ENCODE measurements at regions not wholly inside any gene's neighbourhood (a gene's known extent, or its start where the extent isn't known, plus 50 kb on each side); places are given as distances from the start of the nearest gene placed in this dataset.

- H3K4me3 Mint-ChIP-seq (ENCODE audit: low read depth): no peak overlapping the region
- TF ChIP-seq CTCF (IDR thresholded peaks at IDR 0.05; ENCODE audit: unreplicated experiment): no peak
- H3K27ac Mint-ChIP-seq: no peak overlapping the region
- H3K27me3 Mint-ChIP-seq: peaks cover 3% of the 10 kb centered on the region
- H3K36me3 Mint-ChIP-seq (ENCODE audit: insufficient read depth): no peaks in the 10 kb centered on the region
- no peak for DNase-seq (ENCODE audit: low spot score, unreplicated experiment)
- H3K4me1 Mint-ChIP-seq (ENCODE audit: low read depth): no peaks in the 10 kb centered on the region
- H3K9me3 Mint-ChIP-seq (ENCODE audit: low read depth): peaks cover 3% of the 10 kb centered on the region
These were observed 102.9 kb downstream of the BOD1 start for GRCh38 chr5:173513521-173513991.

- TF ChIP-seq CTCF (IDR thresholded peaks at IDR 0.05; ENCODE audit: unreplicated experiment): no peak
These were observed 103.6 kb downstream of the BOD1 start for GRCh38 chr5:173512637-173513435.

GRCh38 chr5:173509060-173509459 is 107.4 kb downstream of the BOD1 start:
- peaks cover 3% of the 10 kb centered on the region for H3K9me3 Mint-ChIP-seq (ENCODE audit: low read depth)
- H3K27me3 Mint-ChIP-seq: no peaks in the 10 kb centered on the region
- no peak overlapping the region for H3K4me3 Mint-ChIP-seq (ENCODE audit: low read depth)
- H3K36me3 Mint-ChIP-seq (ENCODE audit: insufficient read depth): no peaks in the 10 kb centered on the region
- no peak overlapping the region for H3K27ac Mint-ChIP-seq
- no peak for TF ChIP-seq CTCF (IDR thresholded peaks at IDR 0.05; ENCODE audit: unreplicated experiment)
- no peaks in the 10 kb centered on the region for H3K4me1 Mint-ChIP-seq (ENCODE audit: low read depth)
- DNase-seq (ENCODE audit: low spot score, unreplicated experiment): no peak

More at GRCh38 chr5:173512637-173513435, 103.6 kb downstream of the BOD1 start:
- Mint-ChIP-seq H3K27ac (no peak overlapping the region), H3K27me3 (peaks cover 2% of the 10 kb centered on the region), H3K9me3 (ENCODE audit: low read depth) (peaks cover 3% of the 10 kb centered on the region), H3K4me3 (ENCODE audit: low read depth) (no peak overlapping the region), H3K36me3 (ENCODE audit: insufficient read depth) (no peaks in the 10 kb centered on the region), H3K4me1 (ENCODE audit: low read depth) (no peaks in the 10 kb centered on the region)
- no peak for DNase-seq (ENCODE audit: low spot score, unreplicated experiment)

- TF ChIP-seq CTCF (IDR thresholded peaks at IDR 0.05; ENCODE audit: unreplicated experiment): no peak
- no peak for DNase-seq (ENCODE audit: low spot score, unreplicated experiment)
- no peak overlapping the region for H3K27ac Mint-ChIP-seq
- H3K9me3 Mint-ChIP-seq (ENCODE audit: low read depth): peaks cover 3% of the 10 kb centered on the region
- no peak overlapping the region for H3K4me3 Mint-ChIP-seq (ENCODE audit: low read depth)
- no peaks in the 10 kb centered on the region for H3K4me1 Mint-ChIP-seq (ENCODE audit: low read depth)
- H3K36me3 Mint-ChIP-seq (ENCODE audit: insufficient read depth): no peaks in the 10 kb centered on the region
- H3K27me3 Mint-ChIP-seq: no peaks in the 10 kb centered on the region
These were observed 109.3 kb downstream of the BOD1 start for GRCh38 chr5:173507171-173507570.

- no peak for TF ChIP-seq CTCF (IDR thresholded peaks at IDR 0.05; ENCODE audit: unreplicated experiment)
- H3K27me3 Mint-ChIP-seq: peaks cover 3% of the 10 kb centered on the region
- no peak overlapping the region for H3K4me3 Mint-ChIP-seq (ENCODE audit: low read depth)
- H3K9me3 Mint-ChIP-seq (ENCODE audit: low read depth): peaks cover 3% of the 10 kb centered on the region
- H3K36me3 Mint-ChIP-seq (ENCODE audit: insufficient read depth): no peaks in the 10 kb centered on the region
- H3K27ac Mint-ChIP-seq: no peak overlapping the region
- DNase-seq (ENCODE audit: low spot score, unreplicated experiment): no peak
- no peaks in the 10 kb centered on the region for H3K4me1 Mint-ChIP-seq (ENCODE audit: low read depth)
These were observed 110.8 kb downstream of the BOD1 start for GRCh38 chr5:173505634-173506033.
